Ishikawa (cell line): ENCODE measurements at regions not wholly inside any gene's neighbourhood (a gene's known extent, or its start where the extent isn't known, plus 50 kb on each side); places are given as distances from the start of the nearest gene placed in this dataset.

Experiments
- CEBPB ChIP-seq: IDR thresholded peaks from 2 replicates; pipeline ENCODE4 v1.6.1; 2012
- CREB1 ChIP-seq: IDR thresholded peaks from 2 replicates; pipeline ENCODE4 v1.6.1; 2012; ENCODE audit warnings: low read depth
- EP300 ChIP-seq: IDR thresholded peaks from 2 replicates; pipeline ENCODE4 v1.6.1; 2012; ENCODE audit warnings: borderline replicate concordance
- FOXM1 ChIP-seq: IDR thresholded peaks from 2 replicates; pipeline ENCODE4 v1.6.1; 2012; ENCODE audit warnings: low read depth, borderline replicate concordance
- MAX ChIP-seq: IDR thresholded peaks from 2 replicates; pipeline ENCODE4 v1.6.1; 2012
- RAD21 ChIP-seq: IDR thresholded peaks from 2 replicates; pipeline ENCODE4 v1.6.1; 2012; ENCODE audit warnings: low read depth
- TAF1 ChIP-seq: IDR thresholded peaks from 2 replicates; pipeline ENCODE4 v1.6.1; 2012; ENCODE audit warnings: low read depth, mild to moderate bottlenecking
- TEAD4 ChIP-seq: IDR thresholded peaks from 2 replicates; pipeline ENCODE4 v1.6.1; 2012
- YY1 ChIP-seq: IDR thresholded peaks from 2 replicates; pipeline ENCODE4 v1.6.1; 2012; ENCODE audit warnings: low read depth
- TF ChIP-seq, protein P1 (sequence below): IDR thresholded peaks from 2 replicates; pipeline ENCODE4 v1.6.1; 2012

- TF ChIP-seq, protein P1, sequence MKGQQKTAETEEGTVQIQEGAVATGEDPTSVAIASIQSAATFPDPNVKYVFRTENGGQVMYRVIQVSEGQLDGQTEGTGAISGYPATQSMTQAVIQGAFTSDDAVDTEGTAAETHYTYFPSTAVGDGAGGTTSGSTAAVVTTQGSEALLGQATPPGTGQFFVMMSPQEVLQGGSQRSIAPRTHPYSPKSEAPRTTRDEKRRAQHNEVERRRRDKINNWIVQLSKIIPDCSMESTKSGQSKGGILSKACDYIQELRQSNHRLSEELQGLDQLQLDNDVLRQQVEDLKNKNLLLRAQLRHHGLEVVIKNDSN: no peak
- TF ChIP-seq CEBPB (no peak), MAX (no peak), EP300 (no peak), TEAD4 (no peak), CREB1 (no peak), TAF1 (no peak), YY1 (no peak), FOXM1 (no peak), RAD21 (no peak)
These were observed 435.6 kb downstream of the GPM6A start for GRCh38 chr4:175376287-175376977.
